Lower leg skin (tissue), 3 donors: ENCODE measurements at regions not wholly inside any gene's neighbourhood (a gene's known extent, or its start where the extent isn't known, plus 50 kb on each side); places are given as distances from the start of the nearest gene placed in this dataset.

Source experiments
- CTCF ChIP-seq, 3 donors: fragments of 450-650 bp; IDR thresholded peaks; one replicate each; pipeline ENCODE4 v1.5.1; 2016; ENCODE audit warnings: antibody characterized with exemption in 3 of 3, mild to moderate bottlenecking in 3 of 3, moderate library complexity in 2 of 3
- POLR2A ChIP-seq, 2 donors: fragments of 450-650 bp; IDR thresholded peaks; one replicate each; pipeline ENCODE4 v1.6.1; 2016 to 2017; ENCODE audit warnings: antibody characterized with exemption in 2 of 2, mild to moderate bottlenecking in 1 of 2, moderate library complexity in 1 of 2

GRCh38 chr10:9848278-9848677 is 1169.4 kb upstream of the CELF2 start:
- TF ChIP-seq CTCF (IDR thresholded peaks at IDR 0.05), result no peak
- TF ChIP-seq POLR2A (IDR thresholded peaks at IDR 0.05), result no peak
